NAMALWA (cell line): ENCODE measurements at regions not wholly inside any gene's neighbourhood (a gene's known extent, or its start where the extent isn't known, plus 50 kb on each side); places are given as distances from the start of the nearest gene placed in this dataset.
A peak's percentile ranks its signal among the peaks of the same experiment; 100 is the strongest.
"Not testable (repeated sequence)": the region's sequence is repeated elsewhere in the genome, so short reads cannot be mapped to it uniquely, and the experiment has no call there.

ENCODE experiments used
- DNase-seq: peaks from one replicate; pipeline ENCODE4 v3.0.0-alpha.2; 2015; ENCODE audit warnings: low spot score

DNA sequence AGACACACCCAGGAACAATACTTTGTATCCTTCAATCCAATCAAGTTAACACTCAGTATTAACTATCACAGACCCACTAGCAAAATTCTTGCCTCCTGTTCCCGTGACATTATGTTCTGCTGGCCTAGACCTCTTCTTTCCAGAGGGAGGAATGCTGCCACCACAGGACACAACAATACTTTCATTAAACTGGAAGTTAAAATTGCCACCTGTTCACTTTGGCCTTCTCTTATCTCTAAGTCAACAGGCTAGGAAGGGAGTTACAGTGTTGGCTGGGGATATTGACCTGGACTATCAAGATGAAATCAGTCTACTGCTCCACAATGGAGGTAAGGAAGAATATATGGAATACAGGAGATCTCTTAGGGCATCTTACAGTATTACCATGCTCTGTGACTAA lies 1000.4 kb upstream of the GBE1 start:
- DNase-seq = no peak

DNA sequence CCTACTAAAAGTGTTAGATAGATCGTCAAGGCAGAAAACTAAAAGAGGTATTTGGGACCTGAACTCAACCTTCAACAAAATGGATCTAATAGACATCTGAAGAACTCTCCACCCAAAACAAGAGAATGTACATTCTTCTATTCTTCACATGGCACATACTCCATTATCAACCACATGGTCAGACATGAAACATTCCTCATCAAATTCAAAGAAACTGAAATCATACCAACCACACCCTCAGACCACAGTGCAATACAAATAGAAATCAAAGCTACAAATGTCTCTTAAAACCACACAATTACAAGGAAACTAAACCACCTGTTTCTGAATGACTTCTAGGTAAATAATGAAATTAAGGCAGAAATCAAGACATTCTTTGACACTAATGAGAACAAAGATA lies 984.1 kb upstream of the GBE1 start:
- DNase-seq = no peak

DNA sequence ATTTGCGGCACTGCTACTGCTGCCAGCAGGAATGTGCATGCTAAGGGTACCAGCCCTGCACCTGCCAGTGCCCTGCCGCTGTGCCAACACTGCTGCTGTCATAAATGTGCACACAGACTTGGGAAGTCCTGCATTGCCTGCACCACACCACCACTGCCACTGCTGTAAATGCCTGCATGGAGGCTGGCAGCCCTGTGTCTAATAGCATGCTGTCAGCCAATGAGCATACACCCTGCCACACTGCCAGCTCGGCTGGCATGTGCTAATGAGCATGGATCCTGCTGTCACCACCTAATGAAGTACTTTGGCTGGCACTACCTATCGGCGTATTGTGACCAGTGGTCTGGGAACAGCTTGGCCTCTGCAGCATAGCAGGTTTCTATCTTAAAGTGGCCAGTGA lies 981.8 kb upstream of the GBE1 start:
- no peak for DNase-seq

DNA sequence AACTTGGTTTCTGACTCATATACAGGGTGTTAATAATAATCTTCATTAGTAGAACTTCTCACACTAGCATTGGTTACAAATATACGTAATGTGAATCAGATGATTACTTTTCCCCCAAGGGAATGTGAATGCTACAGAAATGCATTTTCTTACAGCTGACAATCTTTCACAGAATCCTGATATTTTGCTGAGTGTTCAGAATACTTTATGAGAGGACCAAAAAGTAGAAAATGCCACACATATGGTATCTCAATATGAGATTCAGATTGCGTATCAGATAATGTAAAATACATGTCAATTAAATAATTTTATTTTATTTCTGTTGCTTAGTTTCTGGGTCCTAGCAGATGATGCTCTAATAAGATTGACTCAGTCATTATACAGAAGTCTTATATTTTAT lies 979.9 kb upstream of the GBE1 start:
- DNase-seq = no peak

DNA sequence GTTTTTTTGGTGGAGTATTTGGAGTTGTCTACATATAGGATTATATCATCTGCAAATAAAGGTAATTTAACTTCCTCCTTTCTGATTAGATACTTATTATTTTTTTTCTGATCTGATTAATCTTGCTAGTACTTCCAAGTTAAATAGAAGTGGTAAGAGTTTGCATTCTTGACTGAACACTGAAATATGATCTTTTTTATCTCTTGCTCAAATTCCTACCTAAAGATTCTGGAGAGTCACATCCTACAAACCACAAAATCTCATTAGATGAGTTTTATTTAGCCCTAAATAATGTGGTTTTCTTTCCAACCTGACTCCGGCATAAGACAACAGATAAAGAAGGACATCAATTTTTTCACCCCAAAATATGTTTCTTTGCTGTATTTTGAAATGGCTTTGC lies 977.9 kb upstream of the GBE1 start:
- no peak for DNase-seq

DNA sequence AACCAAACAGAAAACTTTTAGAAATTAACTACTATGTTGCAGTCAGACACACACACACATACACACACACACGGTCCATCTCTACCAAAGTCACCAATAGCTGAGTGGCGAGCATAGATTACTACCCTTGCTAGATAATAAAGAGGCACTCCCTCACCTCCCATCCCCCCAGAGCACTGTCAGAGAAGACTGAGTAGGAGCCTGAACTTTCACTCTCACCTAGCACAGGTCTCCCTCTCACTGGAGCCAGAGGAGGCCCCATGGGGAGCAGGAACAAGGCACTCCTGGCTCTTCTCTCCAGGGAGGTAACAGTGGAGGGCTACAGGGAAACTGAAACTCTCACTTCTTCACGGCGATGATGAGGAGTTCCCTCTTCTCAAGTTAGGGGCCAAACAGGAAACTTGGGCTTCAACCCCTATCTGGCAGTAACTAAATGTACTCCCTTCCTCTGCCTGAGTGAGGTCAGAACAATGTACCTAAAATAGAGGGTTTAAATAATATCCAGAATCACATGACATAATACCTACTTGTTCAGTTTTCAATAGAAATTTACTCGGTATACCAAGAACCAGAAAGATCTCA lies 975.3 kb upstream of the GBE1 start:
- peak; percentile 1 for DNase-seq

DNA sequence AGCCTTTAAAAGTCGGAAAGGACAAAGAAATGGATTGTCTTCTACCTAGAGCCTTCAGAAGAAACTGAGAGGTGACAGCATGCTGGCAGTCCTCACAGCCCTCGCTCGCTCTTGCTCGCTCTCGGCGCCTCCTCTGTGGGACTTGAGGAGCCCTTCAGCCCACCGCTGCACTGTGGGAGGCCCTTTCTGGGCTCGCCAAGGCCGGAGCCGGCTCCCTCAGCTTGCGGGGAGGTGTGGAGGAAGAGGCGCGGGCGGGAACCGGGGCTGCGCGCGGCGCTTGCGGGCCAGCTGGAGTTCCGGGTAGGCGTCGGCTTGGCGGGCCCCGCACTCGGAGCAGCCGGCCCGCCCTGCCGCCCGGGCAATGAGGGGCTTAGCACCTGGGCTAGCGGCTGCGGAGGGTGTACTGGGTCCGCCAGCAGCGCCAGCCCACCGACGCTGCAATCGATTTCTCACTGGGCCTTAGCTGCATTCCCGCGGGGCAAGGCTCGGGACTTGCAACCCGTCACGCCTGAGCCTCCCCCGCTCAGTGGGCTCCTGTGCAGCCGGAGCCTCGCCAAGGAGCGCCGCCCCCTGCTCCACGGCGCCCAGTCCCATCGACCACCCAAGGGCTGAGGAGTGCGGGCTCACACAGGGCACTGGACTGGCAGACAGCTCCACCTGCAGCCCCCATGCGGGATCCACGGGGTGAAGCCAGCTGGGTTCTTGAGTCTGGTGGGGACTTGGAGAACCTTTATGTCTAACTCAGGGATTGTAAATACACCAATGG lies 953.8 kb upstream of the GBE1 start:
- no peak for DNase-seq

DNA sequence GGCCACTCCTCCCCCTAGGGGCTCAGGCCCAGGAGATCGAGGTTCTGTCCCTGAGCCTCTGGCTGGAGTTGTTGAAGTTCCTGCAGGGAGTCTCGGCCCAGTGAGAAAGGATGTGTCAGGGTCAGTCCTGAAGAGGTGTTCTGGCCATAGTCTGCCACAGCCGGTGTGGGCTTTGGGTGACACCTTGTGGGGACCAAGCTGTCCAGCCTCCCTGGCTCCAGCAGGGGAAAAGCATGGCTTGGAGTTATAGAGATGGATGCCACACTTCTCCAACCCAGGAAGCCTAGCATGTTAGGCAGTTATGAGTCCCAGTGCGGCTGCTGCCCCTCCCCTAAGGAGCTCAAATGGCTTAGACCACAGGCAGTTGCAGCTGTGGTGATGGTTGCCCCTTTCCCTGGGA lies 945.6 kb upstream of the GBE1 start:
- no peak for DNase-seq

DNA sequence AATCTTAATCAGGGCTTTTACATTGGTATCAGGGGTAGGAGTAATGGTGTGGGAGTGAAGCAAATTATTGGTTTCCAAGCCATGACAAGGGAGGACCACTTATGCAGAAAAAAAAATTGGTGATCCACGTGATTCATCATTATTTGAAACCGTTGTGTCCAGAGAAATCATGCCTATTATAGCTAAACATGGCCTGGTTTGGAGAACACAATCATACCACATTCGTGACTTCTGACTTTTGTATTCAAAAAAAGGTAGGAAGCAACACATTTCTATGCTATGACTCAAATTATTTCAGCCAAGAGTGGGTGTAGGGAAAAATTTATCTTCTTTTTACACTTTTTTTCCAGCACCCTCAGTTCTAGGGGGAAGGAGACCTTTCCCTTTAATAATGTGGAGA lies 924.3 kb upstream of the GBE1 start:
- DNase-seq = no peak

DNA sequence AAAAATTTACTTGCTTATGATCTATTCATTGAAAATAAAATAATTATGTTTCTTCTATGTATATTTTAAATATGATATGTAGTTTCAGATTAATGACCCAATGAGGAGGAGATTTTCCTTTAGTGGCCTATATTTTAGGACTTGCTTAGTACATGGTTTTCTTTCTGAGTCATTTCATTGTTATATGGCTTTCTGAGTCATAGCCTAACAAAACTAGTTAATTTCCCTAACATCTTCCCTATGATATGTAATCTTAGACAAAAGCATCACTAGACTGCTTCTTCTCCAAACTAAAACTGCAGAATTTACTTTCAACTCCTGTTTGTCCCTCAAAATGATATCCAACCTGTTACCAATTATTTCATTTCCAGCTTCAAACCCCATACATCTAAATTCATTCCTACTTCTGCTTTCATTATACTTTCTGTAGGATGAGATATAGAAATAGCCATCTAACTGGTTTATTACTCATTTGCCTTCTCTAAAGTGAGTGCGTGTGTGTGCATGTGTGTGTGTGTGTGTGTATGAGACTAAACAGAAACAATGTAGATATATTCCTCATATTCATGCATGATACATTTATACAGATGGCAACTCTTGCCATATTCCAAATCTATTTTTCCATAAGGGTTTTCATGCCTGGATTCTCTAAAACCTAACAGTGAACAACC lies 915.0 kb upstream of the GBE1 start:
- no peak for DNase-seq

DNA sequence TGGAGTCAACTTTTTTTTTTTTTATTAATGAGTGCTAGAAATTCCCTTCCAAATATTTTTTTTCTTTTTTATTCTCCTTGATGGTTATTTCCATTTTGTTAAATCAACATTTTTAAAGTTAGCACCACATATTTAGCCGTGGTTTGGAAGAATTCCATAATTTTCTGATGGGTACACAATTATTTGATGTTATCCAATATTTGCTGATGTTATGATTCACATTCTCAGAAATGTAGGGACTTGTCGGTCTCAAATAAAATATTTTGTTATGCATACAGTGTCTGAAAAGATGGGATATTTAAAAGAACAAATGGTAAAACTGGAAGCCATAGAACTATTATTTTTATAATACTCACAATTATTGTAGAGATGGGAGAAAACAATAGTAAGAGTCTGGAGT lies 911.5 kb upstream of the GBE1 start:
- DNase-seq = no peak

DNA sequence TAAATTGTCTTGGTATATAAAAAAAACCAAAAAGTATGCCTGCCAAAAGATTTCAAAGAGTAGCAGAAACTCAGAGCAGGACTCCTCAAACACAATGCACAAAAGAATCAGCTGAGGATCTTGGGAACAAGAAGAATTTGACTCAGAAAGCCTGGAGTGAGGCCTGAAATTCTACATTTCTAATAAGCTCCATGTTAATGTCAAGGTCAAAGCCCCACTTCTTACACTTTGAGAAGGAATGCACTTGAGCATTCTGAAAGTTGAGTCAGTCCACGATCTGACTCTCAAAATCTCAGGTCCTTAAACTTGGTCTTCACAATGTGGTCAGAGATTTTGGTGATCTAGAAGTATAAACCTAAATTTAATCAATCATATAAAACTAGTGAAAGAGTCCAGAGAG lies 910.0 kb upstream of the GBE1 start:
- no peak for DNase-seq

DNA sequence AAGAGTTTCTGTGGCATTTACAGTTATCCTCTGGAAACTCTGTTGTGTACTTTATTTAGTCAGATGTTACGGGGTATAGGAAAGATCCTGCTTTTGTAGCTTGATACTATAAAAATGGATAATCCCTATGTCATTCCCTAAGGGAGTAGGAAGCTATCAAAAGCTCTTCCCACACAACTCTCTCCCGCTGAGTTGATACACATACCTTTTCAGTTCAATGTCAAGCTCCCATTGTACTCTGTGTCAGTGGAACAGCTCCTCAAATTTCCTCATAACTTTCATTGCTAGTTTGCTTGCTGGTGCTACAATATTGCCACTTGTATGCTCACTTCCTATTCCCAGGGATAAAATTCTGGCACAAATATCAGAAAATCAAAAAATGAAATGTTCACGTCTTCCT lies 893.3 kb upstream of the GBE1 start:
- DNase-seq = no peak

DNA sequence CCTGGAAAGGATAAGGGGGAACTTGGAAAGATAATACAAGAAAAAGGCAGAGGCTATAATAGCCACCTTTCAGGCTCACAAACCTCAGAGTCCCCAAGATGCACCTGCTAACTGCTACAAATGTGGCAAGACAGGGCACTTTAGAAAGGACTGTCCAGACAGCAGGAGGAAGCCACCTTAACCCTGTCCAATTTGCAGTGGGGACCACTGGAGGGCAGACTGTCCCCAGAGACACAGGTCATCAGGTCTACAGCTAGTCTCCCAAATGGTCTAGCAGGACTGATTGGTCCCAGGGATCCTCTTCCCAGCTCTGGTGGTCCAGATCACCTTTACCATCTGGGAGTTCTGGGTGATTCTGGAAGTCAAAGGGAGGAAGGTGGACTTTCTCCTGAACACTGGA lies 882.5 kb upstream of the GBE1 start:
- no peak for DNase-seq

DNA sequence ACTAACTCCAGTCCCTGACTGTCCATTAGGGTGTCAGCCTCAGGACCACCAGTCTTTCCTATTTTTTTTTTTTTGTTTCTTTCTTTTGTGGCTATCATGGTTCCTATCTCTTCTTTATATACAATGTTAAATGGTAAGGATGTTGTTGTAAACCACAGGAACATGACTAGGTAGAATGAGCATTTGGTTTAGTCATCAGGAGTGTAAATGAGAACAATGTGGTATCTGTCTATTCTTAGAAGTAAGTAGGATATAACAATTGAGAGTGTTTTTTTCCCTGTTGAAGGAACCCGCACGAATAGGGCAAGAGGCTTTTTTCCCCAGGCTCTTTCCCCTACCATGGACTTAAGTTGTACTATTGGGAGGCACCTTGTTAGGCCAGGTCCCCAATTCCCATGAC lies 880.3 kb upstream of the GBE1 start:
- no peak for DNase-seq

DNA sequence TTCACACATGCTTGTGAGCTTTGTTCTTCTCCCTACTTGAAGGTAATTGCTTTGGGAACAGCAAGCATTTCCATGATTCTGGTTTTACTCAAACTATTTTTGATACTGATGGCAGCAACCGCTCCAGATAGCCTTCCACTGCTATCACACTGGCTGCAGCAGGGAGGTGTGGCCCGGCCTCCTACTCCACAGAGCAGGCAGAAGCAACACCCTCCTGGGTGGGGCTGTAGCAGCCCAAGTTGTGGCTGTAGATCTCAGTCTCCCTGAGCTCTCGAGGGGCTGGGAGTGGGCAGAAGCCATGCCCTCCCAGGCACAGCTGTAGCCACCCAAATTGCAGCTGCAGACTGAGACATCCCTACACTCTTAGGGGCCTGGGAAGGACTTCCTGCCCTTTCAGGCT lies 878.8 kb upstream of the GBE1 start:
- no peak for DNase-seq

DNA sequence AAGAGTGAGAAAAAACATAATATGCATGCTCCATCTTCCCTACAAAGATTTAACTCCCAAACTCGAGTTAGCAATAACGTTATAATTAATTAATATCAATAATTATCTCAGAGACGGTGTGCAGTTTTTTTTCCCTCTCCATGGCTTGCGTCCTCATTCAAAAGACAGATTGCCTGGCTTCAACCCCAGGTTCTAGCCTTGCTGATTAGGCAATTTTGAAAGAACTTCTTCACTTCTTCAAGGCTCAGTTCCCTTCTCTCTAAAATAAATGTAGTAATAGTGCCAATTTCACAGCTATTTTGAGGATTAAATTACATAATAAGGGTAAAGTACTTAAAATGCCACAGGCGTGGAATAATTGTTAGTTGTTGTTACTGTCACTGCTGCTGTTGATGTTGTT lies 876.1 kb upstream of the GBE1 start:
- DNase-seq = no peak

DNA sequence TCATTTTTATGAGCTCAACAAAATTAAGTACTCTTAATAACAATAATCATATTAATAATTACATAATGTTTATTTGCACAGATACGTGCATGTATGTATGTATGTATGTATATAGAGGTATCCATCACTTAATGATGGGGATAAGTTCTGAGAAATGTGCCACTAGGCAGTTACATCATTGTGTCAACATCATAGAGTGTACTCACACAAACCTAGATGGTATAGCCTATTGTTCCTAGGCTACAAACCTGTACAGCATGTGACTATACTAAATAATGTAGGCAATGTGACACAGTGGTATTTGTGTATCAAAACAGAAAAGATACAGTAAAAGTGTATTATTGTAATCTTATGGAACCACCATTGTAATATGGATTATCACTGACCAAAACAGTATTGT lies 874.7 kb upstream of the GBE1 start:
- DNase-seq = no peak

DNA sequence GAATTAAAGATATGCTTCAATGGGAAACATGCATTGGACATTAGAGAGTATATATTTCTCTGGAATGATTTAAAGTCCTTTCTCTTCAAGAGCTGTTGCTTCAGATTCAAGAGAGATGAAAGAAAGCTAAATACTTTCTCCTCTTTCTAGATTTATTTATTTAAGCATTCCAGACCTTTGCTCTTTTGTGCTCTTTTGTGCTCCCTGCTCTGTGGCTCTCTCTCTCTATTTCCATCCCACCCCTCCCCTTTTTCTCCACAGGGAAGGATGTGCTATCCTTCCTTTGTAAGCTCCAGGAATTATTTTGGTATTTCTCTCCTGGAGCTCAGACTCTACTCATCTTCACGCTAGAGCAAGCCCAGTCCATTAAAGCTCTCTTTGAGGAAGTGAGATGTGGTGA lies 871.9 kb upstream of the GBE1 start:
- no peak for DNase-seq

DNA sequence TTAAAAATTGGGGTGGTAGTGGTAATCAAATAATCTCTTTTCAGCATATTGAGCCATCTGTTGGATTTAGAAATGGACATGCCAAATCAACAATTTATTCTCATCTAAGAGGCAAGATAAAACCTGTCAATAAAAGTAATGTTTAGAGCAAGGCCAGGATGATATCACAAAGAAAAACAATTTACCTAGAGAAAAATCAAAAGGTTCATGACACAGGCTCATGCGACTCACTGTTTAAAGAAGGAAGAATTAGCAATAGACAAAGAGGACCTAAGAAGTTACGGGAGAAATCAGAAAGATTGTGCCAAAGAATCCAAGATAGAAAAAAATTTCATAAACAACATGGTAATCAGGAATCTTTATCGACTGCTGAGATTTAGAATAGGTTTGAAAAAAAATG lies 868.5 kb upstream of the GBE1 start:
- no peak for DNase-seq

DNA sequence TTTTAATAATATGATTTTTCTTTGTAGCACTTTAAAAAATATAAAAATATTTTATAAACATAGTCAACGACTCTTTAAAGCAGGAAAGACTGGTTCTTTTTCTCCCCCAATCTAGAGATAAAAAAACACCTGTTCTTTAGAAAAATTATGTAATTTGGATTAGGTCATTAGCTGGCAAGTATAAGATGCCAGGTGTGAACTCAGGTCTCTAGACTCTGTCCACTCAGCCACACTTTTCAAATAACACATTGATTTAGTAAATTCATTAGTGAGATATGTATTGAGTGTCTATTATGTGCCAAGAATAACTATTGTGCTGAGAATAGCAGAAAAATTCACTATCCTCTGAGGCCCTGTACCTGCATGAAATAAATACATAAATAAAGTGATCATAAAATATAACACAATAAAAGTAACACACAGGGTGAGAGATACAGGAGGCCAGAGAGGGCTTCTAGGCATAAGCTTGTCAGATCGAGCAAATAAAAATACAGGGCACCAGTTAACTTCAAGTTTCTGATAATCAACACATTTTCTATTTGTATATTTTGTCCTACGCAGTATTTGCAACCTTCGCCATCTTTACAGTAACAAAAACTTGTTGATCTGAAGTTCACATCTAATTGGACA lies 867.1 kb upstream of the GBE1 start:
- DNase-seq = no peak

DNA sequence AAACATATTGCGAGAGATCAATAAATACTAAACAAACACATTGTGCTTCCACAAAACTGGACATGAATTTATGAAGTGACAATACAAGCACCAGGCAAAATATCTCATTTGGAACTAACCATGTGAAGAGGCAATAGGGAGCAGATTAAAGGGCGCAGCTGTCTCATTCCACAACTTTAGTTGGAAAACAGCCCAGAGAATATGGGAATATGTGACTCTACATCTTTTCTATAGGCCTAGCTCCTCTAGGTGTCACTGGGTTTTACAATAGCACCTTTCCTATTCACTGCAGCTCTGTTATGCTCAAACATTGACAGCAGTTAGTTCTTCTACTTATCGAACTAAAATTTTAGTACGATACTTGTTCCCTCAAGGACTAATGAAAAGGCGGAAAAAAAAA lies 866.3 kb upstream of the GBE1 start:
- no peak for DNase-seq

DNA sequence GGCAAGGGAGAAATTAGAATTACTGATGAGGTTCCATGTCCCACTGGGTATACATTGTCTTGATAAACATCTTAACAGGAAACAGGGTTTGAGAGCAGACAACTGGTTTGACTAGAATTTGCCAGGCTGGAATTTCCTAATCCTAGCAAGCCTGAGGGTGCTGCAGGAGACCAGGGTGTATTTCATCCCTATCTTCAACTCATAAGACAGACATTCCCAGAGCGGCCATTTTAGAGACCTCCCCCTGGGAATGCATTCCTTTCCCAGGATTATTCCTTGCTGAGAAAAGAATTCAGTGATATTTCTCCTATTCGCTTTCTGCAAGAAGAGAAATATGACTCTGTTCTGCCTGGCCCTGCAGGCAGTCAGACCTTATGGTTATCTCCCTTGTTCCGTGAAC lies 859.3 kb upstream of the GBE1 start:
- DNase-seq = not testable (repeated sequence)
